Aorta (tissue), 5 donors: ENCODE measurements at regions not wholly inside any gene's neighbourhood (a gene's known extent, or its start where the extent isn't known, plus 50 kb on each side); places are given as distances from the start of the nearest gene placed in this dataset.

Source experiments
- ATAC-seq: fragments of 200-7000 bp; cut with Tn5 transposase; one replicate; pipeline ENCODE4 v1.9.1; 2022; ENCODE audit warnings: moderate library complexity; ENCODE audit not compliant: low FRiP score
- DNase-seq, 2 donors: peaks; one replicate each; pipeline ENCODE4 v3.0.0-alpha.2; 2020
- H3K27ac ChIP-seq, 2 donors: one replicate each; pipeline ENCODE4 v1.5.1; 2013; ENCODE audit warnings: low read length in 2 of 2, mild to moderate bottlenecking in 2 of 2, moderate library complexity in 2 of 2, control low read depth in 1 of 2, inconsistent platforms in 1 of 2, low read depth in 1 of 2
- H3K27me3 ChIP-seq, 2 donors: one replicate each; pipeline ENCODE4 v1.6.1; 2013; ENCODE audit warnings: control low read depth in 1 of 2, low read length in 1 of 2, mild to moderate bottlenecking in 1 of 2, moderate library complexity in 1 of 2; ENCODE audit not compliant: insufficient read depth in 2 of 2, control insufficient read depth in 1 of 2
- H3K36me3 ChIP-seq, 2 donors: one replicate each; pipeline ENCODE4 v1.6.1; 2013; ENCODE audit warnings: control low read depth in 1 of 2, low read length in 1 of 2, mild to moderate bottlenecking in 1 of 2; ENCODE audit not compliant: insufficient read depth in 2 of 2, control insufficient read depth in 1 of 2
- H3K4me1 ChIP-seq, 2 donors: one replicate each; pipeline ENCODE4 v1.6.1; 2013; ENCODE audit warnings: low read length in 2 of 2, control low read depth in 1 of 2, mild to moderate bottlenecking in 1 of 2, moderate library complexity in 1 of 2; ENCODE audit not compliant: insufficient read depth in 2 of 2, control insufficient read depth in 1 of 2
- H3K4me3 ChIP-seq, 2 donors: one replicate each; pipeline ENCODE4 v1.5.1; 2013; ENCODE audit warnings: low read length in 2 of 2, control low read depth in 1 of 2, mild to moderate bottlenecking in 1 of 2
- H3K9me3 ChIP-seq: one replicate; pipeline ENCODE4 v1.6.1; 2013; ENCODE audit warnings: mild to moderate bottlenecking, low read length; ENCODE audit not compliant: control insufficient read depth
- WGBS, 2 donors: extraction: QIAGEN DNeasy Blood & Tissue Kit; methylation state at CpG; one replicate each; pipeline ENCODE4 v1.1.7; 2013; 5-methylcytosine and 5-hydroxymethylcytosine counted together
- intact Hi-C, 2 donors: fragments of 100-400 bp; cut with DNase I; formaldehyde crosslinking; loops; one replicate each; pipeline versions ENCODE4 v1.14.2 to v1.15.0; 2022
- donor health status: healthy with polysubstance abuse.
- donor health status: Bipolar disorder and iron deficiency.
- donor health status: DM: no; HTN: no; CAD: no.
- donor health status: DM: no; HTN: no; CAD: no.
- donor health status: DM: yes; HTN: yes; CAD: no.

DNA sequence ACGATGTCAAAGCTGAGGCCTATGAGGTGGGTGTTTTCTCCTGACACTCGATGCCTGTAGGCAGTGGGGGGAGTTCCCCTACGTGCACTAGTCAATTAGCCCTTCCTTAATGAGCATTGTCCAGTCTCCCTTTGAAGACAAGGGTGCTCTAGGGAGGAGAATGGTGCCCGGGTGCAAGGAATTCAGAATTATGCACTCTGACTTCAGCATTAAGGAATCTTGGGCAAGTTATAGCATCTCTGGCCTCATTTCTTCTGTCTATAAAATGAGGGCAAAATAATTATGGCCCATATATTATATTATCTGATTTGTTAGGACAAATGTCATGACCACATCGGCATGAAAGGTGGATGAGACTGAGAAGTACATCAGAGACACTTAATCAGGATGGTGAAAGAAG is 82.1 kb upstream of the SLC7A1 start:
- H3K27me3 ChIP-seq = no peaks in the 10 kb centered on the region
- 81 to 84% methylated on average over 5 of the region's 5 CpGs for WGBS, 2 donors
- intact Hi-C loops = no loop called here
- ATAC-seq = no peak
- H3K27ac ChIP-seq = no peak overlapping the region
- no peak for DNase-seq
- H3K9me3 ChIP-seq = no peaks in the 10 kb centered on the region
- H3K4me3 ChIP-seq = no peak overlapping the region
- no peaks in the 10 kb centered on the region for H3K36me3 ChIP-seq
- H3K4me1 ChIP-seq = no peaks in the 10 kb centered on the region

- WGBS, 2 donors = 68 to 77% methylated on average over 9 of the region's 9 CpGs
- DNase-seq (no peak), ATAC-seq (no peak)
- Histone ChIP-seq H3K9me3 (no peaks in the 10 kb centered on the region), H3K4me3 (no peak overlapping the region), H3K27me3 (no peaks in the 10 kb centered on the region), H3K4me1 (no peaks in the 10 kb centered on the region), H3K36me3 (no peaks in the 10 kb centered on the region), H3K27ac (no peak overlapping the region)
- intact Hi-C loops = no loop called here
These were observed 81.5 kb upstream of the SLC7A1 start for GRCh38 chr13:29676941-29677452.

DNA sequence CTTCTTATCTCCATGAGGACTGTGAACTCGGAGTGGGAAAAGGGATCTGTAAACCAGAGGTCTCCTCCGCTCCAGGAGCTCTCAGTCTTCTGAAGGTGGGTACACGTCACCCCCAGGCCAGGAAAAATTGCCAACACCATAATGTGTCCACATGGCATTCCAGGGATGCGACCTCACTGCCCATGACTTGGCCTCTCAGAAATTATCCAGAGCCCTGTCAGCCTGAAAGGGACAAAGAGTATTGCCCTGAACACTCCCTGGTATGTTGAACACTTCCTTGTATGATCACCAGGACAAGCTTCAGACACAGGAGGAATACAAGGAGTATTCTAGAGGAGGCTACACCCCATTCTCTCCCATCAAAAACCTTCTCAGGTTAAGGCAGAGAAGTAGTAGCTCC is 81.0 kb upstream of the SLC7A1 start:
- intact Hi-C loops = no loop called here
- H3K4me1 ChIP-seq = no peaks in the 10 kb centered on the region
- no peaks in the 10 kb centered on the region for H3K36me3 ChIP-seq
- H3K9me3 ChIP-seq = no peaks in the 10 kb centered on the region
- H3K27me3 ChIP-seq = no peaks in the 10 kb centered on the region
- no peak overlapping the region for H3K4me3 ChIP-seq
- 58 to 67% methylated on average over 4 of the region's 4 CpGs for WGBS, 2 donors
- no peak overlapping the region for H3K27ac ChIP-seq
- DNase-seq (no peak), ATAC-seq (no peak)

DNA sequence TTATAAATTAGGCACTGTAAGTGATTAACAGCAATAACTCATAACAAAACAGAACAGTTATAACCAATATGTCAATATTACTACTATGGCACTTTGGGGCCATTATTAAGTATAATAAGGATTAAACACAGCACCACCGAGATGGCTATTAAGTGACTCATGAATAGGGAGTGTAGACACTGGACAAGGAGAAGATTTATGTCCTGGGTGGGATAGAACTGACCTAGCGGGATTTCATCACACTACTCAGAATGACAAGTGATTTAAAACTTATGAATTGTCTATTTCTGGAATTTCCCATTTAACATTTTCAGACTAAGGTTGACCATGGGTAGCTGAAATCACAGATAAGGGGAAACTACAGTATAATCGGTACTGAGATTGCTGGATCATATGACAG is 79.0 kb upstream of the SLC7A1 start:
- no peaks in the 10 kb centered on the region for H3K9me3 ChIP-seq
- 41 to 65% methylated on average over 3 of the region's 3 CpGs for WGBS, 2 donors
- DNase-seq = no peak
- intact Hi-C loops = no loop called here
- no peak overlapping the region for H3K27ac ChIP-seq
- H3K4me1 ChIP-seq = no peaks in the 10 kb centered on the region
- no peak for ATAC-seq
- no peaks in the 10 kb centered on the region for H3K36me3 ChIP-seq
- H3K27me3 ChIP-seq = no peaks in the 10 kb centered on the region
- no peak overlapping the region for H3K4me3 ChIP-seq

- no peaks in the 10 kb centered on the region for H3K4me1 ChIP-seq
- intact Hi-C loops = no loop called here
- DNase-seq (no peak), ATAC-seq (no peak)
- H3K27ac ChIP-seq = no peak overlapping the region
- H3K9me3 ChIP-seq = peaks cover 5% of the 10 kb centered on the region
- WGBS, 2 donors = 68 to 79% methylated on average over 1 of the region's 1 CpG
- no peaks in the 10 kb centered on the region for H3K27me3 ChIP-seq
- no peak overlapping the region for H3K4me3 ChIP-seq
- H3K36me3 ChIP-seq = no peaks in the 10 kb centered on the region
These were observed 69.1 kb upstream of the SLC7A1 start for GRCh38 chr13:29664591-29664990.

- no peak overlapping the region for H3K27ac ChIP-seq
- H3K9me3 ChIP-seq = peaks cover 5% of the 10 kb centered on the region
- H3K4me3 ChIP-seq = no peak overlapping the region
- H3K4me1 ChIP-seq = no peaks in the 10 kb centered on the region
- WGBS, 2 donors = 64 to 68% methylated on average over 3 of the region's 3 CpGs
- H3K27me3 ChIP-seq = no peaks in the 10 kb centered on the region
- DNase-seq (no peak), ATAC-seq (no peak)
- intact Hi-C loops = no loop called here
- no peaks in the 10 kb centered on the region for H3K36me3 ChIP-seq
These were observed 59.5 kb upstream of the SLC7A1 start for GRCh38 chr13:29654843-29655547.

- Histone ChIP-seq H3K4me1 (no peaks in the 10 kb centered on the region), H3K27me3 (no peaks in the 10 kb centered on the region), H3K27ac (no peak overlapping the region), H3K36me3 (no peaks in the 10 kb centered on the region), H3K4me3 (no peak overlapping the region), H3K9me3 (peaks cover 4% of the 10 kb centered on the region)
- ATAC-seq (no peak), DNase-seq (no peak)
- WGBS, 2 donors = 95 to 96% methylated on average over 6 of the region's 6 CpGs
- intact Hi-C loops = no loop called here
These were observed 58.9 kb upstream of the SLC7A1 start for GRCh38 chr13:29654384-29654783.

DNA sequence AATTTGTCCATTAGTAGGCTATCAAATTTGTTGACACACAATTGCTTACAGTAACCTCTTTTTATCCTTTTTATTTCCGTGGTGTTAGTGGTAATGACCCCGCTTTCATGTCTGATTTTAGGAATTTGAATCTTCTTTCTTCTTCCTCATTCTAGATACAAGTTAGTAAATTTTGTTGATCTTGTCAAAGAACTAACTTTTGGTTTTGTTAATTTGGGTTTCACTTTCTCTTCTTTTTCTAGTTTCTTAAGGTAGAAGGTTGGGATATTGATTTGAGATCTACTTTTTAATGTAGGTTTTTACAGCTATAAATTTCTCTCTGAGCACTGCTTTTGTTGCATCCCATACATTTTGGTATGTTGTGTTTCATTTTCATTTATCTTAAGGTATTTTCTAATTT is 53.3 kb upstream of the SLC7A1 start:
- H3K27me3 ChIP-seq = no peaks in the 10 kb centered on the region
- 89 to 96% methylated on average over 2 of the region's 2 CpGs for WGBS, 2 donors
- H3K9me3 ChIP-seq = peaks cover 2% of the 10 kb centered on the region
- DNase-seq (no peak), ATAC-seq (no peak)
- intact Hi-C loops = no loop called here
- no peaks in the 10 kb centered on the region for H3K4me1 ChIP-seq
- H3K4me3 ChIP-seq = no peak overlapping the region
- no peak overlapping the region for H3K27ac ChIP-seq
- H3K36me3 ChIP-seq = no peaks in the 10 kb centered on the region
